GM18907 (cell line): ENCODE measurements at regions not wholly inside any gene's neighbourhood (a gene's known extent, or its start where the extent isn't known, plus 50 kb on each side); places are given as distances from the start of the nearest gene placed in this dataset.
"Not testable (repeated sequence)": the region's sequence is repeated elsewhere in the genome, so short reads cannot be mapped to it uniquely, and the experiment has no call there.

ENCODE experiments used
- ATAC-seq: cut with Tn5 transposase; IDR thresholded peaks from one replicate; pipeline ENCODE4 v1.9.1; 2021; ENCODE audit warnings: mild to moderate bottlenecking, moderate library complexity; ENCODE audit not compliant: unreplicated experiment

DNA sequence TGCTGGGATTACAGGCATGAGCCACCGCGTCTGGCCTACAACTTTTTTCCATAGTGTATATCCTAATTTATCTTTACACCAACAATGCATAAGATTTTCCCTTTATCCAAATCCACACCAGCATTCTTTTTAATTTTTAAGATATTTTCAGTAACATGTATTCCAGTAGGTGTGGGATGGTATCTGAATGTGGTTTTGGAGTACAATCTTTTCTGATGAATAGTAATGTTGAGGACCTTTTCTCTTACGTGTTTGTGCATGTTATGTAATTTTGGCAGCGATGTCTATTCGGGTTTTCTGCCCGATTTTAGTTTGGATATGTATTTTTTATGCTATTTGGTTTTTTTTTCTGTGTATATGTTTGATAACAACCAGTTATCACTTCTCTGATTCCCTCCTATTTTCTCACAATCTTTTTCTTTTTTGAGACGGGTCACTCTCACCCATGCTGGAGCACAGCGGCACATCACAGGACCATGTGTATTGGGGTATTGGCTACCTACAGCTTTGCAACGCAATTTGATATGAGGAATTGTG lies 114.6 kb upstream of the GRK3 start:
- ATAC-seq, result no peak

DNA sequence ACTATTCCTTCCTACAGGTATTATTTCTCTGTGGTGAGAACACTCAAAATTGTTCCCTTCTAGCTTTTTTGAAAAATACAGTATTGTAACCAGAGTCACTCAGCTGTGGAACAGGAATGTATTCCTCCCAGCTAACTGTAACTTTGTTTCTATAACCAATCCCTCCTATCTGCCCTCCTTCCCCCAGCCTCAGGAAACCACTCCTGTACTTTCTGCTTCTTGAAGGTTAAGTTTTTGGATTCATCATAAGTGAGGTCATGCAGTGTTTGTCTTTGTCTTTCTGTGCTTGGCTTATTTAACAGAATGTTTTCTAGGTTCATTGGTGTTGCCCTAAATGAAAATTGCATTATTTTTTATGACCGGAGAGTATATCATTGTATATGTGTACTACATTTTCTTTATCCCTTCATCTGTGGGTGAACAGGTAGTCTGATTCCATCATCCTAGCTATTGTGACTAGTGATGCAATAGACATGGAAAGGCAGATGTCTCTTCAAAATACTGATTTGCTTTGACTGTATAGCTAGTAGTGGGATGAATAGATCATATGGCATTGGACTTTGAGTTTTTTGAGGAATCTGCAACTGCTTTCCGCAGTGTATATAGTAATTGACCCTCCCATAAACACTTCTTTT lies 112.9 kb upstream of the GRK3 start:
- no peak for ATAC-seq

GRCh38 chr22:25452116-25452700 lies 112.3 kb upstream of the GRK3 start:
- no peak for ATAC-seq

DNA sequence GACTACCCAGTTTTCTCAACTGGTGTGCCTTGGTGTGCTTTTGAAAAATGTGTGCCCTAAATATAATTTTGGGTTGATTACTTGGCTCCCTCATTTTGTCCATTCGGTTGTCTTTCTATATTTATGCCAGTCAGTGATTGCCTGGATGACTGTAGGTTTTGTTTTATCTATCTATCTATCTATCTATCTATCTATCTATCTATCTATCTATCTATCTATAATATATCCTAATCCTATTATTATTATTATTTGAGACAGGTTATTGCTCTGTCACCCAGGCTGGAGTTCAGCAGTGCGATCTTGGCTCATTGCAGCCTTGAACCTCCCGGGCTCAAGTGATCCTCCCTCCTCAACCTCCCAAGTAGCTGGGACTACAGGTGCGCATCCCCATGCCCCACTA lies 111.4 kb upstream of the GRK3 start:
- no peak for ATAC-seq

DNA sequence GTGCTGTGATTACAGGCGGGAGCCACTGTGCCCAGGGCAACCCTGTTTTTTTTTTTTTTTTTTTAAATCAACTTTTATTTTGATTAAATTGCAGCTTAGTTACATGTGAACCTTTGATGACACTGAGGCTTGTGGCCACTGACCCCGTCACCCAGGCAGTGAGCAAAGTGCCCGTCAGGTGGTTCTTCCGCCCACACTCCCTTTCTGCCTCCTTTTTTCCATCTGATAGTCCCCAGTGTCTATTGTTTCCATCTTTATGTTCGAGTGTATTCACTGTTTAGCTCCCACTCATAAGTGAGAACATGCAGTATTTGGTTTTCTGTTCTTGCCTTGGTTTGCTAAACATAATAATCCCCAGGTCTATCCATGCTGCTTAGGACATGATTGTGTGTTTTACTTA lies 110.9 kb upstream of the GRK3 start:
- no peak for ATAC-seq

DNA sequence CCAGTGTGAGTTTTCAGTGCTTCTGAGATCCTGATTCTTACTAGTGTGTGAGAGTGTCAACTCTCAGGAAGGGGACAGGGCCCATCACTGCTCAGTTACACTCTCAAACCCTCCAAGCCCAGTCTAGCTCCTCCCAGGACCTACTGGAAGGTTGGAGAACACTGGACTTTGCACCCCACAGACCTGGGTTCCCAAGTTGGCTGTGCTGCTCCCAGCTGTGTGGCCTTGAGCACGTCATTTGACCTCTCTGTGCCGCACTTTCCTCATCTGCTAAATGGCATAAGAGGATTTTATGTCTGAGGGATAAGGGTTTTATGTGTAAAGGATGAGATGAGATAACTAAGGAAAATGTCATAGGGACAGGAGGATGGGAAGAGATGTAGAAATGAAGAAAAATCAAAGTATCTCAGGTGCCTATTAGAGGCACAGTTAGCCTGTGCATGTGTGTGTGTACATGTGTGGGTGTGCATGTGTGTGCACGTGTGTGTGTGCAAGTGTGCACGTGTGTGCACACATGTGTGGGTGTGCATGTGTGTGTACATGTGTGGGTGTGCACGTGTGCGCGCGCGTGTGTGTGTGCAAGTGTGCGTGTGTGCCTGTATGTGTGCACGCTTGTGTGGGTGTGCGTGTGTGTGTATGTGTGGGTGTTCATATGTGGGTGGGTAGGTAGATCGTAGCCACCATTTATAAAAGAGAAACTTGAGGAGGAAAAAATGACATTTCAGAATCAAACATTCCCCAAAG lies 108.0 kb upstream of the GRK3 start:
- not testable (repeated sequence) for ATAC-seq

DNA sequence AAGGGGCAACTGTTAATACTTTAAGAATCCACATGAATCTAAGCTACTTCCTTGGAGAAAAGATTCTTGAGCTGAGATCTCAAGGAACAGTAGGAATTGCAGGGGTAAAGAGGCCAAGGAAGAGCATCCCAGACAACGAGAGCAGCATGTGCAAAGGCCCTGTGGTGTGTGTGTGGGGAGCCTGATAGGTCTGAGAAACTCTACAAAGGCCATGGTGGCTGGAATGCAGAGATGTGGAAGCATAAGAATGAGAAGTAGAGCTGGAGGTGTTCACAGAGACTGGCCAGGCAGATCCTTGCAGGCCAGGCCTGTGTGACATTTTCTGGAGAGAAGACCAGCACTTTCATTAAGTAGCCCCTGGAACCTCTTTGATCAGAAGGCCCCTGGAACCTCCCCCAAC lies 105.8 kb upstream of the GRK3 start:
- not testable (repeated sequence) for ATAC-seq

DNA sequence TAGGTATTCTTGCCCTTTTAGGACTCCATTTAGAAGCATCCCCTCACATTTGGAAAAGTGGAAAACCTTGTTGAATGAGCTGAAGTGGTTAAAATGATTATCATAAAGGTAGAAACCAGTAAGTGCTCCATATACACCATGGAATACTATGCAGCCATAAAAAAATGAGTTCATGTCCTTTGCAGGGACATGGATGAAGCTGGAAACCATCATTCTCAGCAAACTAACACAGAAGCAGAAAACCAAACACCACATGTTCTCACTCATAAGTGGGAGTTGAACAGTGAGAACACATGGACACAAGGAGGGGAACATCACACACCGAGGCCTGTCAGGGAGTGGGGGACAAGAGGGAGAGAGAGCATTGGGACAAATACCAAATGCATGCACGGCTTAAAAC lies 103.8 kb upstream of the GRK3 start:
- ATAC-seq, result not testable (repeated sequence)

- ATAC-seq, result no peak
Observed at GRCh38 chr22:25461301-25461700, 103.2 kb upstream of the GRK3 start.

DNA sequence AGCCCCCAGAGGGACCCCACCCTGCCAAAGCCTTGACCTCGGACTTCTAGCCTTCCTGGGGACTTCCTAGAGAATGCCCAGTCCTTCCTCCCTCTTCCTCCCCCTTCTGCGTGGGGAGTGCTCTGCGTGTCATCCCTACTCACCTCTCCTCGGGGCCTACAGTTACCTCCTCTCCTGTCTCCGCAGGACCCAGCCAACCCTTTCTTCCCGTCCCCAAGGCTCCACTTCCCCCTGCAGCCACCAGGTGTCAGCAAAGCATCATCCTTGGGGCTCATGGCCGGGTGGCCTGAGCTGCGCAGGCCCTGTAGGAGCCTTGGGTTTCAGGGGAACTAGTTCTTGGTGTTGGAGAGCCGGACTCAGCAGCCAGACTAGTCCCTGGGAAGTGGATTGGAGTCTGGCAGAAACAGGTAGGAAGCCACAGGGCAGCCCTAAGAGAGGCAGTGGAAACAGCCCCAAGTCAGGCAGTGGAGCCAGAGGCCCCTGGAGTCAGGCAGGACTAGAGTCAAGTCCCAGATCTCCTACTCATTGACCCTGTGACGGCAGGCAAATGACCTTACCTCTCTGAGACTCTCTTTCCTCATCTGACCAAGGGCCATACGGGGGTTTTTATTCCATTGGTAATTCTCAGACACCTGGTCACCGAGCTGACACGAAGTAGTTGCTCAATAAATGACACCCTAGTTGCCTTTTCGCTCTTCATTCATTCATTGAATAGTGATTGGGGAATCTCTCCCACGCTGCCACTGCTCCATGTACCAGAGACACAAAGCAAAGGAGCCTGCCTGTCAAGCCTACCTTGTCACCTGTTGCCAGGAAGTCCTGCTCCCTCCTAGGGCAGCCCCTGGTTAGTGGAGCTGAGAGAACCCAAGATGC lies 101.8 kb upstream of the GRK3 start:
- not testable (repeated sequence) for ATAC-seq

- not testable (repeated sequence) for ATAC-seq
Observed at GRCh38 chr22:25463347-25463628, 101.2 kb upstream of the GRK3 start.

GRCh38 chr22:25464326-25464725 lies 100.1 kb upstream of the GRK3 start:
- ATAC-seq, result not testable (repeated sequence)

DNA sequence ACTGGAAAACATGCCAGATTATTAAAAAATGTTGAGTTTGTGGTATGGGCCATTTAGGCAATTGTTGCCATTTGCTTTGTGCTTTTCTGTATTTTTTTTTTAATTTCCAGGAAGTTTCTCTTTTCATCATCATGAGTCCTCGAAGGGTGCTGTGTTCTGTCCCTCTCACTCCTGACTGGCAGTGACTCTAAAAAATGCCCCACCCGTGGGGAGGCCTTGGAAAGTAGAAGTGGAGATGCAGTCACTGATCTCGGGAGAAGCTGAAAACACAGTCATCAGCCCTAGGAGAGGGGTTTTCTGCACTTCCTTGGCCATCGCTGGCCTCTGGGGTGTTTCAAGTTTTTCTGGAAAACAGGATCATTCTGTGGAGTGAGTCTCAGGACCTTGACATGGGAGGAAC lies 98.5 kb upstream of the GRK3 start:
- ATAC-seq, result no peak

GRCh38 chr22:25472382-25472781 lies 92.1 kb upstream of the GRK3 start:
- no peak for ATAC-seq

GRCh38 chr22:25475257-25476022 lies 89.0 kb upstream of the GRK3 start:
- no peak for ATAC-seq

GRCh38 chr22:25477358-25477757 lies 87.1 kb upstream of the GRK3 start:
- no peak for ATAC-seq

DNA sequence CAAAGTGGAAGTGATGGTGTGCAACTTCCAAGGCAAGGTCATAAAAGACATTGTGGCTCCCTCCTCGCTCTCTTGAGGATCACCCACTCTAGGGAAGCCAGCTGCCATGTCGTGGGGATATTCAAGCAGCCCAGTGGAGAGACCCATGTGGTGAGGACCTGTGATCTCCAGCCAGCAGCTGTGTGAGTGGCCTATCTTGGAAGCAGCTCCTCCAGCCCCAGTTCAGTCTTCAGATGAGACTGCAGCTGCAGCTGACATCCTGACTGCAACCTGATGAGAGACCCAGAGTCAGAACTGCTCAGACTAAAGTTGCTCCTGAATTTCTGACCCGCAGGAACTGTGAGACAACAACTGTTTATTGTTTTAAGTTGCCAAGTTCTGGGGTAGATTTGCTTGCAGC lies 86.4 kb upstream of the GRK3 start:
- no peak for ATAC-seq

DNA sequence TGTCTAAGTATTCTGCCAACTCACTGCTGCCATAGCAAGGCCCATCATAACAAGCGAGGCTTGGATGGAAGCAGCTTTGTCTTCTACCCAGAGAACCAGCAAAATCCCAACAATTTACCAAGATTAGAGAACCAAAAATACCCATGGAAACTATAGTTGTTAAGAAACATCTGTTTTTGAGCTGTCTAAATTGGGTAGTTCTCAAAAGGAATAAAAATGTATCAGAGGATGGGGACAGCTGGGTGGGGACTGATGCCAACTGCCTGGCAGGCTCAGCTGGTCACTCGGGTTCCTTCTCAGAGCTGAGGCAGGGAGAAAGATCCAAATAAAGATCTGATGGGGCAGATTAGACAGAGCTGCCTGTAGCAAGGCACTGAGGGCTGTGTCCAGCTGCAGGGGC lies 85.9 kb upstream of the GRK3 start:
- ATAC-seq, result no peak

GRCh38 chr22:25480868-25481267 lies 83.6 kb upstream of the GRK3 start:
- not testable (repeated sequence) for ATAC-seq

GRCh38 chr22:25482091-25482760 lies 82.2 kb upstream of the GRK3 start:
- no peak for ATAC-seq
